NCI-H146 treated with DMSO at 0.1 percent for 48 hours (cell line): ENCODE measurements at regions not wholly inside any gene's neighbourhood (a gene's known extent, or its start where the extent isn't known, plus 50 kb on each side); places are given as distances from the start of the nearest gene placed in this dataset.

Source experiments
- DNase-seq: peaks from one replicate; lab custom pipeline; 2025; ENCODE audit not compliant: unreplicated experiment; lab: John Stamatoyannopoulos, UW

DNA sequence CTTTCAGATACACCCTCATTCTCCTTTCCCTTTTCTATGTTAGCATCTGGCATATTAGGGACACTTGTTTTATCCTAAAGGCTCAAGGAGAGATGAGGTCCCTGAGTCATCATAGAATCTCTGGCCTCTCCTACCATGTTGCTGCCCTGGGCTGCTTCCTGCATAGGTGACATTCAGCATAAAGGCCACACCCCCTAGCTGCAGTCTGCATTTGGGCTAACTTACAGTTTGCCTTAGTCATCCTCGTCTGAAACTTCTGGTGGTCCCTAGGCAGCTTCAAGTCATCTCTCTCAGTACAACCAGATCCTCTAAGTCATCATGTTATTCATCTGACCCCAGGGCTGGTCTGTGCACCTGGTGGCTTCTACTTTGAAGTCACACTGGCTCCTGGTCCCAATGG is 982.7 kb upstream of the NR2F2 start:
- no peak for DNase-seq

DNA sequence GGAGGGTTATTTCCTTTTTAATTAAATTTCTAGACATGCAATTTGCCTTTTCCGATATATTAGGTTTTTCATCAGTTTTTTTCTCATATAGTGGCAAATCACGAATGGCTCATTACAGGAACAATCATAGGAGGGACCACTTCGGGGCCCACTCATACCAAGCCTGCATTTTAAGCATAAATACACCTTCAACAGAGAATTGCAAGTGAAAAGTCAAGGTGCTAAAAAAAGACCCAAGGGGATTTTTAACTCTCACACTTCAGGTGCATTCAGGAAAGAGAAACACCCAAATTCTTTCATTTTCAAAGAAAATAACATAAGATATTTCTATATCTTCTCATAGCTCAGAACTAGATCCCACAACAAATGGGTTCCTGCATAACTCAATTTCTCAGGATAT is 979.6 kb upstream of the NR2F2 start:
- DNase-seq, result no peak

DNA sequence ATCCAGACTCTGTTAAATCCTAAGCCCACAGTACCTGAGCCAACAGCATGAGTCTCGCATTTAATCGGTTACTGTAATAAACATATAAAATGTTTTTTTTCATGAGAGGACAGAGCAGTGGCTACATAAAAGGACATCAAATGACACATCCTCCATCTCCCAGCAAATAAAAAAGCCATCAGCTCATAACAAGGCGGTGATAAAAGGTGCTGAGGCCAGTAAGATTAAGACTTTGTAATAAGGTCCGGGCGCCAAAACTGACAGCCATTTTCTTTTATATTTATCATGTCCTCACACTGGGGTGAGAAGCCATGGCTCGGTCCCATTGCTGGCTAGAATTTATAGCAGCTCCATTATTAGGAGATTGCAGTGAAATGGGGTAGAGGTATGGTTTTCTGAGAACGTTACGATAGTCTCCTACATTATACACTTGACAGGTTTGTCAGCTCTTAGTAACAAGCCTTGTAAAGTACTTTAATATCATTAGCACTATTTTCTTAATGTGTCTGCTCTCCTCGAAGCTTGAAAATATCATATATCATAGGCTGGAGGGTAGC is 977.8 kb upstream of the NR2F2 start:
- DNase-seq, result no peak

DNA sequence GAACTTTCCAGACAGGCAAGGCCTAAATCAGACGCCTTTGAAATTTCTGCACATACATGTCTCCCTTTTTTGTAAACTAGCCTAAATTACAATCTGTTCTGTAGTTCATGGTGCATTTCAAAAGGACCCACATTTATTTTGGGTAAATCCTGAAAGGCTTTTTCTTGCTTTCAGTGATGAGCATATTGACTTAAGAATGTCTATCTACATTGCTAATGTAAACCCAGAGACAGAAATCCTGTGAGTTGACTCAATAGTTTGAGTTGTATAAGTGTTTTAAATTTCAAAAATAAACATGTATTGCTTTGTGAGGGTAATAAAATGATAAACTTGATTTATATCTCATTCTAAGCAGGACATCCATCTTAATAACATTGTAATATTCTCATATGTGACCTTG is 977.0 kb upstream of the NR2F2 start:
- DNase-seq, result no peak

DNA sequence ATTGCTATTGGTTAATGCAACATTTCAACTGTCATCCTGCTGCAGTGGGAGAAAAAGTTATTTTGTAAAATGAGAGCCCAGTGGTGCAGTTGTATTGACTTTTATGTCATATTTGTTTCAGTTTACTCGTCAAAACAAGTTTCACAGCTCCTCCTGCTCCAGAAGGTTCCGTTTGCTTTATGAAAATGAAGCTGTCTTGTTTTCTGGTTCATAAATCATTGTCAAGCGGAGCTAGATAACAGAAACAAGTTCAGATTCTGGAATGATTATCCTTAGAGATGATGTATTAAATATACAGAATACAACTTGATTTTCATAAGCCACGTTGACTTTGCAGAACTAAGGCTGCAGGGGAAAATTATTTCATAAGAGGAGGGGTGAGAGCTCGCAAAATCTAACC is 970.5 kb upstream of the NR2F2 start:
- no peak for DNase-seq

DNA sequence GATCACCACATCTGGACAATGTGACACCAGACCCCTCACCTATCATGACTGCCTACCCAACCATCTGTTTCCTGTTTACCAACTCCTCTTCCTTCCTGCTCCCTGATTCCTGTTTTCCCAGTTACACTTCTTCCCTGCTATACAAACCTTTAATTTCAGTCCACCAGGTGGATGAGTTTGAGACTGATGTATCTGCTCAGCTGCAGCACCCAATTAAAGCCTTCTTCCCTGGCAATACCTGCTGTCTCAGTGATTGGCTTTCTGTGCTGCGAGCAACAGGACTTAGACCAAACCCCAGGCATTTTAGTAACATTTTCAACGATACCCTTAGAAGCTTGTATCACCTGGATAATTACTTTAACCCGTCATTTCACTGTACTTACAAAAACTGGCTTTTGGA is 968.2 kb upstream of the NR2F2 start:
- no peak for DNase-seq

DNA sequence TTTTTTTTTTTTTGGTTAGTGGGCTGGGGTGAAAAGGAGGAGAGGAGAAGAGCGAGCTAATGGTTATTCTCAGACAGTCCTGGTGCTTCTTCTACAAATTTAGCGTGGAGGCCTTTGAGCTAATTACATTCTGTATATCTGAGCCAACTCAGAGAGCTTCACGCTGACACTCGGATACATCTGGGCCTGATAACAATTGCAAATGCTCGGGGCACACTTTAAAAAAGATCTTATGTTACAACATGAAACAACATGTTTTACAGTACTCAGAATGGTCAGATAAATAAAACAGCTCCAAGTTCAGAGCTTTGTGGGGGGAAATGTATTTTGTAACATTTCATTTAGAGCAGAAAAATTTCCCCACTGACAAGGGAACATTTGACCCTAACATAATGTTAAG is 966.9 kb upstream of the NR2F2 start:
- no peak for DNase-seq

DNA sequence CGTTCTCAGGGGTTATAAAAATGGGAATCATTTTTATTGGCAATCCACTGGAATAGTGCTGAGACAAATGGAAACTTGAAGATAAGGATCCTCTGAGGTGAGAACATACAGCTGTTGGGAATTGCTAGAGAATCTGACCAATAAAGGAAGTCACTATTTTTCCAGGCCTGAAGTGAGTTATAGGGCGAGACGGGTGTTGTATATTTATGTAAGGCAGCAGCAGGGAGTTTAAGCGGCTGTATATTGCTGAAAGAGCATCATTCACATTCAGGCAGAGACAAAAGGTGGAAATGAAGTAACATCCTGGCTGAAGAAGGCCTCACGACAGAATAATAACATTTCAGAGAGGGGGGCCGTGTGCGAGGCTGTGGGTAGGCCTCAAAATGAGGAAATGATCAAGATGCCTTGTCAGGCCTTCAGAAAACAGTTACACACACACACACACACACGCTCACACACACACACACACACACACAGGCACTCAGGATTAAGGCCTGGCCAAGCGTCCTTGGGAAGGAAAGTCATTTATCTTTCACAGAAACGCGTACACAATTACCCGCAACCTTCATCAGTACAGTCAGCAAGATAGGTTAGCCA is 964.9 kb upstream of the NR2F2 start:
- DNase-seq, result no peak

DNA sequence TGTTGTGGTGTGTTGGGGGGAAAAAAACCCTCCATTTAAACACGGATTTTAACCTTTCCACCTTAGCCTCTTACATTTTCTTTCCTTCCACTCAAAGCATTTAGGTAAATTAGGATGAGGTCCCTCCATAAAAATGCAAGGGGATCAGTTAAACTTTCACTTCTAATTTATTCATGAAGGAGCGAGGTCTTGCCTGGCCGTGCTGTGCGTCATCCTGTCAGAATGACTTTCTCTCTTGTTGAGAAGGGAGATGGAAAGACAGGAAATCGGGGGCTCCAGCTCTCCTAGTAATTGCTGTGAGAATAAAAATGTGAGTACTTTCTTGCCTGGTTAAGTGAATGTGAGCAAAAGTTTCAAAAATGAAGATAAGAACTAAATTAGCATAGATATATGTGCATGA is 962.3 kb upstream of the NR2F2 start:
- no peak for DNase-seq

DNA sequence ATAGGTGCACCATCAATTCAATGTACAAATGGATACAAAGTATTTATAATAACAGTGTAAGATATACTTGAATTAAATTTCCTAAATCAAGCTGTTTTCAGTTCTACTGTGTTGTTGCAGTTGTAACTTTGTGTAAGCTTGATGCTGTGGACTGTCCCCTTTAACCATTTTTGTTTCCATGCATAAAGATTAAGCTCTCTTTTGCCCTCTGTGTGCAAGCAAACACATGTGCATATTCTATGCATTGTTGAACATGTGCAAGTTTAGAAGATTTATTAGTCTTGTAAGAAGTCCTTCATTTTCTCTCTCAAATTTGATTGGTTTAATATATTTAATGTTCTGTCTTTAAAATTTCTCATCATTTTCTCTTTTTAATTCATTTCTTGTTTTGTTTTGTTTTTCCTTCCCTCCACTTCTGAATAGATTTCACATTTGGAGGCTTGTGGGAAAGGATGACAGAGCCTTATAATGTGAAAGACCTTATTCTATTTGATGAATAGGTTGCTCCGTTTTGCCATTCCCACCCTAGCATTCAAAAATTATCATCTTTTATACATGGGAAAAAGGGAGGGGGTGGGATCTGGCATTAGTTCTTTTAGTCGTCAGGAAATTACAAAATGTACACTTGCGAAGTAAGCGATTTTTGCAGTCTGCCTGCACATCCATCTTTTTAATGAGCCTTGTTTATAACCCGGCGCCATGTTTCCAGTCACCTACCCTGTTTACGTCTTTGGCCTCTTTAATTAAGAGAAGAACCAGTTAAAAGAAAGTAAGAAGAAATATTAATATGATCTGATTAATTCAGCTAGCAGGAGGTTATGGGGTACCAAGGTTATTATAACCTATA is 961.5 kb upstream of the NR2F2 start:
- DNase-seq, result no peak

DNA sequence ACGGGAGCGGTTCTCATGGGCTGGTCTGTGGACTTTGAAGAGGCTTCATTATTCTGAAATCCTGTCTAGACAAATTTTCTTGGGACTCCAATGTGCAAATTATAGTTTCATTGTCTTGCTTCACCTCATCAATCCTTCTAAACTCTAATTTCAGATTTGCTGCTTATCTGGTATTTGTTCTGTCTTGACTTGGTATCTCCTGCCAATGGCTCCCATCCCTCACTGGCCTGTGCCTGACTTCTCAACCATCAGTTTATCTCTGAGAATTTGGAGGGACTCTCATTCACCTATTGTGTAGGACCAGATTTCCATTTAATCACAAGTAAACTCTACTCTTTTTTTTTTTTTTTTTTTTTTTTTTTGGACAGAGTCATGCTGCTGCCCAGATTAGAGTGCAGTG is 960.2 kb upstream of the NR2F2 start:
- no peak for DNase-seq

DNA sequence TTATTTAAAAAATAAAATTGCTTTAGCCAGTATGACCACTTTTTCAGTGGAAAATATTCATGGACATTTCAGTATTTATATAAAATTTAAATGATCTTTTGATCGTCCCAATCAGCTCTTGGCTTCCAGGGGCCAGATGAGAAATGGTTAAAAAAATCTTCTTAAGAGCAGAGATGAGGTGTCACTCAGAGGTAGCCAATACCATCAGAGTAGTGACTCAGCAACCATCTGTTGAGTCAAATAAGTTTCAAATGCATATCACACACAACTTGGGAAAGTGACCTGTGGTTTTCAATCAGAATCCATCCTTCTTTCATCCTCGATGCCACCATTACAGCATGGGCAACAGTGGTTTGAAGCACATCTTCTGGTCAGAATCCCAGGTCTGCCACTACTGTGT is 958.8 kb upstream of the NR2F2 start:
- no peak for DNase-seq

DNA sequence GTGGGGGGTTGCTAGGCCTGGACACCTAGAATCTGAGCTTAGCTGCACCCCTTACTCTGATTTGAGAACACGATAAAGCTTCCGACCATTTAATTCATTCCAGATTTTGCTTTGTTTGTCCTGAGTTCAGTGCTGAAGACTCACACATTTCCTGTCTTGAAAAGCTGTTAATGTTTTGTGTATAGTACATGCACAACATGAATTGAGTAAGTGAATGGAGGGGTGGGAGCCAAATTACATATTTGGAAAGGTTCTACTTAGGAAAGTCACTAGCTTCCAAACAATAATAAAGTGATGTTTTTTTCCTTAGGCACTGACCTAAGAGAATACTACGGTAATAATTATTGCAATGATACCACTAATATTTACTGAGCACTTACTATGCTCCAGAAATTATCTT is 955.2 kb upstream of the NR2F2 start:
- no peak for DNase-seq

DNA sequence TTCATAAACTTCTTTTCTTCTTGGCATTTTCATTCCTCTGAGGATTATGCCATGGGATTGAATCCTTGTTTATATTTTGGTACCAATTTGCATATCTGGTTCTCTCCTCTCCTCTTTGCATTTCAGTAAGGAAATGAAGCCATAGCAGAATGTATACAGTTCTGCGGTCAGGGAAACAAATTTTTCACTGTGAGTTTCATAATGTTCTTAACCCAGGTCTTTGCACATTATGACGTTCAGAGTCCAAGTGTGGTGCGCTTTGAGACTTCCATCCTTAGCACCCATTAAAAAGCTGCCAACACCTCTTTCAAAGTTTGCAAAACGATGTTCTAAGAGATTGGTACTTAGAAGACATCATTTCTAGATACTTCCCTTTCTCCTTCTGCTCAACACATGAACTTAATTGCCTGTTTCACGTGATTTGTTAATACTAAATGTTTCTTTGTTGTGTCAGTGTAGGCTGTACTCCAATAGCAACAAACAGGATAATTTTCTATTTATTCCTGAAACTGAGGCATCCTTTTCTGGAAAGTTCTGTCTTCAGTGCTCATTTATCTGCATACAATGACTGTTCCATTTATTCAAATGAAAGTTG is 953.1 kb upstream of the NR2F2 start:
- DNase-seq, result no peak

DNA sequence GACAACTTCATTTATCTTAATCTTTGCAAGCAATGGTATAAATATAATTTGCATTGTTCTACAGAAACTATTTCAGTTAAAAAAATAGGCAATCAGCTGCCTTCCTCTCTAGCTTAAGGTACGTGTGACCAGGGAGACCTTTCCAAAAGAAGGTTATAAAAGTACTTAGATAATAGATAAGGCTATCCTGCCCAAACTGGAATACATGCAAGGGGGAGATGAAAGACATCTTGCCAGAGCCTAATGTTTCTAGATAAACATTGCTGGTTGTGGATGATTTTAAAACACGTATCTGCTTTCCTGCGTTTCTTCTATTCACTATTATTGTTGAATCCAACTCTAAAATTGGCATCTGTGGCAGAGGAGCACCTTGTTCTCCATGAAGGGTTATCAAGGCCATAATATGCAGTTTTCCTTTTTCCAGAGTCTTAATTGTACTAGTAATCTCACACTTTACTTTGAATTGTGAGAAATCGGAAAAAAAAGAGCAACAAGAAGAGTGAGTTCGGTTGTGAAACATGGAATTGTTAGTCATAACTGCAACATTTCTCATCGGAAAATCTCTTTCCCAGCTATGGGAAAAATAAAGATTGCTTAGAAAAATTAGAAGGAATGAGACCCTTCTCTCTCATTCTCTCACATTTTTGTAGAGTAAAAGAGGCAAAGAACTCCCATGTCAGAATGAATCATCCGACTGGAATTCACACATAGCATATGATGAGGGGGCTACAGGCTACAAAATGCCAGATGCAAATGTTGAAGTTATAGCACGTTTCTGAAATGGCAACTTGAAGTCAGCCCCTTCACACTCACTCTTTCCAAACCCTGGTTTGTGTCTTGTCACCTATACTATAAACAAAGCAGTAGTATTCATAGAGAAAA is 936.1 kb upstream of the NR2F2 start:
- no peak for DNase-seq

DNA sequence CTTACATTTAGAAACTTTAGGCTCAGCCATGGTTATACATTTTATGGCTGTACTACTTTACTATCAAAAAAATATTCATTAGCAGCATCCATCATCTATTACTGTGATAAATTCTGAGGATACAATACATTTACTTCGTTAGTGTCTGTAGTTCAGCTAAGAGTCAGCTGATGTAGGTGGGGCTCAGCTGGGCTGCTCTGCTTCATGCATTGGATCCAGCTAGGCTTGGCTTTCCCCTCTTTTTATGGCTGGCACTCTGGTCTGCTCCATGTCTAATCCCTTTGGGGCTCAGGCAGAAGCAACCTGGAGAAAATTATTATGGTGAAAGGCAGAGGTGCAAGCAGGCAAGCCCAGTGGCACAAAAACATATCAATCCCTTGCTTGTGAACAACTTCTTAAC is 930.1 kb upstream of the NR2F2 start:
- no peak for DNase-seq

DNA sequence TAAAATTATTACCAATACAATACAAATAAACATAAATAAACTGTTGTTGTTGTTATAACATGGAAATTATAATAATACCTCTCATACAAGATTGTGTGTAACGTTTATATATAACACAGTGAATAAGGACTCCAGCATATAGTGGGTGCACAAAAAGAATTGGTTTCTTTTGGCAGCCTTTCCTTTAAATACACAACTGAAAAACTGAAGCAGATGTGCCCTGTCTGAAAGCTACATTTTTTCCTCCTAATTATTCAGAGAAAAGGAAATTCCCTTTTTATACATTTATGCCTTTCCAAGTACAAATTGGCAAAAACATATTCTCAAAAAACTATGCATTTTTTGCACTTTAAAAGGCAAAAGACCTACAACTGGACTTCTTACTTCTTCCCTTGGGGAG is 928.9 kb upstream of the NR2F2 start:
- no peak for DNase-seq

DNA sequence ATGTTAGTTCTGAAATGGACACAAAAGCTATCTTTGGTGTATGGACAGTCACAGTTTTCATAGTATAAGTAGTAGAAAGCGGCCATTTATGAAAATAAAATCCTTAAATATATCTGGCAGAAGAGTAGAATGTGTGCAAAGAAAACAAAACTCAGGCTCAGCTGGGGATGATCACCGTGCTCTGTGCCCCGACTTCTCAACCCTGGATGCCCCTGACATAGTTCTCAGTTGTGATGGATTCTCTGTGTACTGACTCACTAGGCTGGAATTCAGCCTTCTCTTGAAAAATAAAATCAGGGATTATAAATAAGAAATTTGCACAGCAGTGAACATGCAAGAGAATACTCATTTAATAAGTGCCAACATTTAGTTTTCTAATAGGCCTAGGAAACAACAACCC is 925.1 kb upstream of the NR2F2 start:
- no peak for DNase-seq

DNA sequence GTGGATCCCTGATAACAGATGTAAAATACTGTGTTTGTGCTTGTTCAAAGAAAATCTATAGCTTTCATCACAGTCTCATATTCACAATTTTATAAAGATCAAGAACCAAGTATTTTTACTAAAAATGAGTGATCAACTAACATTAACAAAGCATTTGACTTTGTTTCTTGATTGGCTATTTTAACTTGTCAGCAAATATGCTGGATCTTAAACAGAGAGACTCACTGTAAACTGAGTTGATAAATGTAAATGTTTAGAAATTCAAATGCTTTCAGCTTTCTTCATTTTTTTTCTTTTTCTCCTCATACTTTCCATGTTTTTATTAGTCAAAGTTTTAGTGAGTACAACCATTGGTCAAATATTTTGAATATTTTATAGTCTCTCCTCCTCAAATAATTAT is 923.0 kb upstream of the NR2F2 start:
- no peak for DNase-seq

DNA sequence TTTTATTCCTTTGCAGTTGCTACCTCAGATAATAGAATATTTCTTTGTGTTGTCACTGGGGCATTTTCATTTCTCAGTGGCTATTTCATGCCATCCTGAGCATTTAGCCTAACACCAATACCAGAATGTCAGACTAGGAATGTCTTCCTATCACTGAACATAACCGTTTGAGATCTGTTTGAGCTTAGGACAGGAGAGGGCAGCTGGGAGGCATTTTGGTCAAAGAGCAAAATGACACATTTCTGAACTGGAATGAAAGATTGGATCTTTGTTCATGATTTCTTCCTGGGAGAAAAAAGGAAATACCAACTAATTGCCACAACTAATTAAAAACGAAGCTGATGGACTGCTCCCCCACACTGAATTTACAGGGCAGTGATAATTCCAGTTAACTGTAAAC is 921.3 kb upstream of the NR2F2 start:
- DNase-seq, result no peak

DNA sequence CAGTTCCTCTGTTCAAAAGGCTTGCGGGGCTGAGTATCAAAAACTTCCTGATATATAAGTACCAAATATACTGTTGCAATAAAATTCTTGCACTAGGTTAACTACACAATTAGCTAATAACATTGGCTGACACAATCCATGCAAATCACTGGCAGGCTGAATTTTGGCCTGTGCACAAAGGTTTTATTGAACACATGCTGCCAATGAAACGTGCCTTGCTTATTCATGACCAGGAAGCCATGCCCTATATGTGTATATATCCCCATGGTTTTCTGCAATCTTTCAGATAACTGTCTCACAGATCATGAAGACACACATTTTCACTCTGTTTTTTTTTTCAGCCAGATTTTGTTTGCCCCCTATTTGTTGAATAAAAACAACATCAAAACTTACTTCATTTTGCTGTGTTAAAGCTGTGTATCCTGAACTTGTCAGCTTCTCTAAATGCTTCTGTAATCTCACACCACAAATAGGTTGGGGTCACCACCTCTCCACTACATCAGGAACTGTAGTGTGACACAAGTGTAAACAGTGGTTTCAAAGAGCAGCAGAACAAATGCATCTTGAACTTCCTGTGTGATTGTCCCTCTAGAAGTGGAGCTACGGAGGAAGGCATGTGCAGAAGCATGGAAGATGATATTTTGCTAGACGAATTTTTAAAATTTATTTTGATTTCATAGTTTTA is 920.7 kb upstream of the NR2F2 start:
- DNase-seq, result no peak
